ENCODE measurements at regions not wholly inside any gene's neighbourhood (a gene's known extent, or its start where the extent isn't known, plus 50 kb on each side); places are given as distances from the start of the nearest gene placed in this dataset.
"Not testable (repeated sequence)": the region's sequence is repeated elsewhere in the genome, so short reads cannot be mapped to it uniquely, and the experiment has no call there.

DNA sequence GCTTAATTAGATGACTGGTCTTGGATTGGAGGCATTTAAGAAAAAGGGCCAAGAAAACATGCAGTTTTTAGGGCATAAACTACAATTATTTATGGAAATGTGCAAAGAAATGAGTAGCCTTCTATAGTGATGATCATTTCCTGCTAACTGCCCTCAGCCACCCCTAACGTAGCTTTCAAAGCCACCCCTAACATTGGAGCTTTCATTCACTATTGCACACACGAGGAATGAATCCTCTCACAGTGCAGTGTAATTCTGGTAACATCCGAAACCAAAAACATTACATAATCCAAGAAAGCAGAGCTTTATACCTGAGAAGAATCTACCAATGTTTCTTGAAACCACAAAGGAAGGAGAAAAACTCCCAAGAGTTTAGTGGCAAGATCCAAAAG, 1003.6 kb downstream of the TMEM121 start:
- no peaks in the 10 kb centered on the region for H3K36me3 ChIP-seq (ENCODE audit: insufficient read depth, insufficient read length, low read length)
- H3K4me3 ChIP-seq (ENCODE audit: insufficient read length, low read depth), result no peak overlapping the region
- H3K9me3 ChIP-seq (ENCODE audit: insufficient read depth, low read length), result peaks cover 26% of the 10 kb centered on the region; the same call in 1 of the 2 replicates
- DNase-seq (ENCODE audit: low read depth, low spot score), result no peak
- H3K27me3 ChIP-seq (ENCODE audit: insufficient read depth, insufficient read length), result no peaks in the 10 kb centered on the region
- no peak overlapping the region for H3K9ac ChIP-seq (ENCODE audit: insufficient read length, low read depth)
- no peaks in the 10 kb centered on the region for H3K4me1 ChIP-seq (ENCODE audit: insufficient read depth, insufficient read length)
- TF ChIP-seq YY1 (IDR thresholded peaks at IDR 0.05; ENCODE audit: insufficient read depth, insufficient read length), result no peak
- no peak for TF ChIP-seq SUZ12 (IDR thresholded peaks at IDR 0.05; ENCODE audit: extremely low read depth, insufficient read depth, insufficient read length)
- TF ChIP-seq ZNF274 (IDR thresholded peaks at IDR 0.05; ENCODE audit: low read depth, low read length), result no peak

DNA sequence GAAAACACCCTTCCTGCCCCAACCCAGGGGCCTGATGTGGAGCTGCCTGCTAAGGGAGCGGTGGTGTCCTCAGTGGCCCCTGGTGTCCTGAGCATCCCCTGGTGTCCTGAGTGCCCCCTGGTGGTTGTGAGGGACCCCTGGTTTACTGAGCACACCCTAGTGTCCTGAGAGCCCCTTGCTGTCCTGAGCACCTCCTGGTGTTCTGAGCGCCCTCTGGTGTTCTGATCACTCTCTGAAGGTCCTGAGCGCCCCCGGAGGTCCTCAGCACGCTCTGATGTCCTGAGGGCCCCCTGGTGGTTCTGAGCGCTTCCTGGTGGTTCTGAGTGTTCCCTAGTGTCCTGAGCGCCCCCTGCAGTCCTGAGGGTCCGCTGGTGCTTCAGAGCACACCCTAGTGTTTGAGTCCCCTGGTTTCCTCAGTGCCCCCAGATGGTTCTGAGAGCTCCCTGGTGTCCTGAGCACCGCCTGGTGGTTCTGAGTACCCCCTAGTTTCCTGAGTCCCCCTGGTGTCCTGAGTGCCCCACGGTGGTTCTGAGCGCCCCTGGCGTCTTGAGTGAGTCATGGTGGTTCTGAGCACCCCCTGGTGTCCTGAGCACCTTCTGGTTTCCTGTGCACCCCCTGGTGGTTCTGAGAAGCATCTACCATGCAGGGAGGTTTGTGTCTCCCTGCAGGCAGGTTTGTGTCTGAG, 1004.2 kb downstream of the TMEM121 start:
- no peak for TF ChIP-seq ZNF274 (IDR thresholded peaks at IDR 0.05; ENCODE audit: low read depth, low read length)
- no peak for TF ChIP-seq YY1 (IDR thresholded peaks at IDR 0.05; ENCODE audit: insufficient read depth, insufficient read length)
- TF ChIP-seq SUZ12 (IDR thresholded peaks at IDR 0.05; ENCODE audit: extremely low read depth, insufficient read depth, insufficient read length), result no peak
- no peak for DNase-seq (ENCODE audit: low read depth, low spot score)
- Histone ChIP-seq H3K9me3 (ENCODE audit: insufficient read depth, low read length) (peaks cover 26% of the 10 kb centered on the region; the same call in 1 of the 2 replicates), H3K4me3 (ENCODE audit: insufficient read length, low read depth) (no peak overlapping the region), H3K27me3 (ENCODE audit: insufficient read depth, insufficient read length) (no peaks in the 10 kb centered on the region), H3K9ac (ENCODE audit: insufficient read length, low read depth) (no peak overlapping the region), H3K4me1 (ENCODE audit: insufficient read depth, insufficient read length) (no peaks in the 10 kb centered on the region), H3K36me3 (ENCODE audit: insufficient read depth, insufficient read length, low read length) (no peaks in the 10 kb centered on the region)

DNA sequence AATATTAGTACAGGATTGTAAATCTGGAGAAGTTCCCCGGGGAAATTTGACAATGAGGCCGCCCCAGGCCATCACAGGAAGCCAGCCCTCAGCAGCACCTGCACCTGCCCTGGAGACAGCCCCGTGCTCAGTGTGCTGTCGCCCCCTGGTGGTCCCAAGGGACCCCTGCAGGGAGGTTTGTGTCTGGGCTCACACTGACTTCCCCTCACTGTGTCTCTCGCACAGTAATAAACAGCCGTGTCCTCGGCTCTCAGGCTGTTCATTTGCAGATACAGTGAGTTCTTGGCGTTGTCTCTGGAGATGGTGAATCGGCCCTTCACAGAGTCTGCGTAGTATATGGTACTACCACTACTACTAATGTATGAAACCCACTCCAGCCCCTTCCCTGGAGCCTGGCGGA, 1011.2 kb downstream of the TMEM121 start:
- H3K9ac ChIP-seq (ENCODE audit: insufficient read length, low read depth); H3K4me3 ChIP-seq (ENCODE audit: insufficient read length, low read depth); H3K27me3 ChIP-seq (ENCODE audit: insufficient read depth, insufficient read length); H3K4me1 ChIP-seq (ENCODE audit: insufficient read depth, insufficient read length); H3K36me3 ChIP-seq (ENCODE audit: insufficient read depth, insufficient read length, low read length); H3K9me3 ChIP-seq (ENCODE audit: insufficient read depth, low read length); DNase-seq (ENCODE audit: low read depth, low spot score): not testable (repeated sequence)

DNA sequence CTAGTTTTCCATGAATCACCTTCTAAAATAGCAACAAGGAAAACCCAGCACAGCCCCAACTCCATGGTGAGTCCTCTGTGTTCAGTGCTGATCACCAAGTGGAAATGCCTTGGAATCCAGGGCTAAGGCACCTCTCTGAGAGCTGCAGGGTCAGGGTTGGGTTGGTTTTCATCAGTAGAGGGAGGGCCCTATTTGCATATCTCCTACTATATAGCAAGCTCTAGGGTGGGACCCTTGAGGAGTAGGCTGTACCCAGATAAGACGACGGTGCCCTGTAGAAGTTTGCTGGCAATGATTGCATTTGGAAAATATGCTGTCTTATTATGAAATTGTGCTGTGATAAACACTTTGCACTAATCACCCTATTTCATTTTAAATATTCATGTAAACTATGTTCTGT, 1011.8 kb downstream of the TMEM121 start:
- DNase-seq (ENCODE audit: low read depth, low spot score), result no peak
- H3K9ac ChIP-seq (ENCODE audit: insufficient read length, low read depth), result no peak overlapping the region
- no peaks in the 10 kb centered on the region for H3K4me1 ChIP-seq (ENCODE audit: insufficient read depth, insufficient read length)
- no peaks in the 10 kb centered on the region for H3K27me3 ChIP-seq (ENCODE audit: insufficient read depth, insufficient read length)
- no peak for TF ChIP-seq ZNF274 (IDR thresholded peaks at IDR 0.05; ENCODE audit: low read depth, low read length)
- TF ChIP-seq YY1 (IDR thresholded peaks at IDR 0.05; ENCODE audit: insufficient read depth, insufficient read length), result no peak
- TF ChIP-seq SUZ12 (IDR thresholded peaks at IDR 0.05; ENCODE audit: extremely low read depth, insufficient read depth, insufficient read length), result no peak
- no peaks in the 10 kb centered on the region for H3K9me3 ChIP-seq (ENCODE audit: insufficient read depth, low read length)
- no peak overlapping the region for H3K4me3 ChIP-seq (ENCODE audit: insufficient read length, low read depth)
- no peaks in the 10 kb centered on the region for H3K36me3 ChIP-seq (ENCODE audit: insufficient read depth, insufficient read length, low read length)

DNA sequence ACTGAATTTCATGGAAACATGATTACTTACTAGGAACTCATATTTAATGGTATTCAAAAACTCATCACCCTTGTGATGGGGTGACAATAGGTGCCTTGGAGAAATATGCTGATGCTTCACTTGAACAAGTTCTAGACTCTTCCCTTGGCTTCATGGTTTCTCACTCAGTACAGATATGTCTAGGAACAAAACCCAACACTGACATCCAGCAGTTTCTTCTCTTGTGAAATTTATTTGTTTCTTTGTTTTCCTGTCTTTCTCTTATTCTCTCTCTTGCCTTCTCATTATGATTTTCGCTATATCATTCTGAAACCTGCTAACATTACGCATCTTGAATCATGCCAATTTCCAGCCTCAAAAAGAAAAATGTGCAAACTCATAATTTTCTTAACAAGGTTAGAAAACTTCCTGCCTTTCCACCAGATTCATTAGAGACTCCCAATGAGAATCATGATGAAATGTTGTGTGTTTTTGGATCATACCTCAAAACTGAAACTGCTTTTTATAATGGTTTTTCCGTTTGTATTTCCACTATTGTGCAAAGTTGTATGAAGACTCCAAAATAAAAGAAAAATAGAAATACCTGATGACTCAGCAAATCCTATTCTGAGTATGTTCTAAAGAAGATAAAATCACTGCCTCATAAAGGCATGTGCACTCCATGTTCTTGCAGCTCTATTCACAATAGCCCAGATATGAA, 1021.5 kb downstream of the TMEM121 start:
- H3K36me3 ChIP-seq (ENCODE audit: insufficient read depth, insufficient read length, low read length), result no peaks in the 10 kb centered on the region
- no peak overlapping the region for H3K9ac ChIP-seq (ENCODE audit: insufficient read length, low read depth)
- DNase-seq (ENCODE audit: low read depth, low spot score), result no peak
- no peak for TF ChIP-seq ZNF274 (IDR thresholded peaks at IDR 0.05; ENCODE audit: low read depth, low read length)
- no peak for TF ChIP-seq YY1 (IDR thresholded peaks at IDR 0.05; ENCODE audit: insufficient read depth, insufficient read length)
- TF ChIP-seq SUZ12 (IDR thresholded peaks at IDR 0.05; ENCODE audit: extremely low read depth, insufficient read depth, insufficient read length), result no peak
- no peaks in the 10 kb centered on the region for H3K9me3 ChIP-seq (ENCODE audit: insufficient read depth, low read length)
- no peak overlapping the region for H3K4me3 ChIP-seq (ENCODE audit: insufficient read length, low read depth)
- H3K4me1 ChIP-seq (ENCODE audit: insufficient read depth, insufficient read length), result no peaks in the 10 kb centered on the region
- H3K27me3 ChIP-seq (ENCODE audit: insufficient read depth, insufficient read length), result no peaks in the 10 kb centered on the region

DNA sequence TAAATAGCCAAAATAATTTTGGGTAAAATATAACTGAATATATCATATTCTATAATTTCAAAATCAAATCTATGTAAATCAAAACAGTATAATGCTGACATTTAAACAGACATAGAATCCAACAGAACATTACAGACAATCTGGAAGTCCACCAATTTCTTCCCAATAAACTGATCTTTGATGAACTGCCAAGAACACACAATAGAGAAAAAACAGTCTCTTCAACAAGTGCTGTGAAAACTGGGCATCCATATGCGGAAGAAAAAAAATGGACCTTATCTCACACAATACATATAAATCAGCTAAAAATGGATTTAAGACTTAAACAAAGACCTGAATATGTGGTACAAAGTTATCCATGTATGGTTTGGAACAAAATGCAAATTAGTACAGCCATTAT, 1022.7 kb downstream of the TMEM121 start:
- DNase-seq (ENCODE audit: low read depth, low spot score), result no peak
- TF ChIP-seq ZNF274 (IDR thresholded peaks at IDR 0.05; ENCODE audit: low read depth, low read length) (no peak), YY1 (IDR thresholded peaks at IDR 0.05; ENCODE audit: insufficient read depth, insufficient read length) (no peak), SUZ12 (IDR thresholded peaks at IDR 0.05; ENCODE audit: extremely low read depth, insufficient read depth, insufficient read length) (no peak)
- Histone ChIP-seq H3K4me3 (ENCODE audit: insufficient read length, low read depth) (no peak overlapping the region), H3K27me3 (ENCODE audit: insufficient read depth, insufficient read length) (no peaks in the 10 kb centered on the region), H3K36me3 (ENCODE audit: insufficient read depth, insufficient read length, low read length) (no peaks in the 10 kb centered on the region), H3K9me3 (ENCODE audit: insufficient read depth, low read length) (no peaks in the 10 kb centered on the region), H3K4me1 (ENCODE audit: insufficient read depth, insufficient read length) (no peaks in the 10 kb centered on the region), H3K9ac (ENCODE audit: insufficient read length, low read depth) (no peak overlapping the region)

DNA sequence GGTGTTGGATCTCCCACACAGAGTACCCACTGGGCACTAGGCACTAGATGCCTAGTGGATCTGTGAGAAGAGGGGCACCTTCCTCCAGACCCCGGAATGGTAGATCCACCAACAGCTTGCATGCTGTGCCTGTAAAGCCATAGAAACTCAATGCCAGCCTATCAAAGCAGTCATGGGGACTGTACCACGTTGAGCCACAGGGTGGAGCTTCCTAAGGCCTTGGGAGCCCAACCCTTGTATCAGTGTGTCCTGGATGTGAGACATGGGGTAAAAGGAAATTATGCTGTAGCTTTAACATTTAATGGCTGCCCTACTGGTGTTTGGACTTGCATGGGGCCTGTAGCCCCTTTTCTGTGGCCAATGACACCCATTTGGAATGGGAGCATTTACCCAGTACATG, 1024.9 kb downstream of the TMEM121 start:
- no peaks in the 10 kb centered on the region for H3K36me3 ChIP-seq (ENCODE audit: insufficient read depth, insufficient read length, low read length)
- DNase-seq (ENCODE audit: low read depth, low spot score), result no peak
- no peak overlapping the region for H3K4me3 ChIP-seq (ENCODE audit: insufficient read length, low read depth)
- no peak overlapping the region for H3K9ac ChIP-seq (ENCODE audit: insufficient read length, low read depth)
- H3K27me3 ChIP-seq (ENCODE audit: insufficient read depth, insufficient read length), result no peaks in the 10 kb centered on the region
- TF ChIP-seq YY1 (IDR thresholded peaks at IDR 0.05; ENCODE audit: insufficient read depth, insufficient read length), result no peak
- TF ChIP-seq SUZ12 (IDR thresholded peaks at IDR 0.05; ENCODE audit: extremely low read depth, insufficient read depth, insufficient read length), result no peak
- no peak for TF ChIP-seq ZNF274 (IDR thresholded peaks at IDR 0.05; ENCODE audit: low read depth, low read length)
- H3K9me3 ChIP-seq (ENCODE audit: insufficient read depth, low read length), result no peaks in the 10 kb centered on the region
- no peaks in the 10 kb centered on the region for H3K4me1 ChIP-seq (ENCODE audit: insufficient read depth, insufficient read length)

DNA sequence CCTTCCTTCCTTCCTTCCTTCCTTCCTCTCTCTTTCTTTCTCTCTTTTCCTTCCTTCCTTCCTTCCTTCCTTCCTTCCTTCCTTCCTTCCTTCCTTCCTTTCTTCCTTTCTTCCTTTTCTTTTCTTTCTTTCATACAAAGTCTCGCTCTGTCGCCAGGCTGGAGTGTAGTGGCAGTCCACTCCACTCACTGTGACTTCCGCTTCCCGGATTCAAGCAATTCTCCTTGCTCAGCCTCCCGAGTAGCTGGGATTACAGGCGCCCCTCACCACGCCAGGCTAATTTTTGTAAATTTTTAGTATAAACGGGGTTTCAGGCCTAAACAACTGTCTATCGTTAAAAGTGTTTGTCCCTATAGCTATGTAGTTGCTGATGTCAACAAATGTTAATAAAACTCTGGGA, 1029.8 kb downstream of the TMEM121 start:
- H3K36me3 ChIP-seq (ENCODE audit: insufficient read depth, insufficient read length, low read length); H3K9me3 ChIP-seq (ENCODE audit: insufficient read depth, low read length): not testable (repeated sequence)

More for the DNA sequence above, 1029.8 kb downstream of the TMEM121 start:
- H3K4me1 ChIP-seq (ENCODE audit: insufficient read depth, insufficient read length); H3K27me3 ChIP-seq (ENCODE audit: insufficient read depth, insufficient read length); H3K9ac ChIP-seq (ENCODE audit: insufficient read length, low read depth); H3K4me3 ChIP-seq (ENCODE audit: insufficient read length, low read depth); DNase-seq (ENCODE audit: low read depth, low spot score): not testable (repeated sequence)

Measured in NT2/D1 (cell line).